ENCODE measurements at regions not wholly inside any gene's neighbourhood (a gene's known extent, or its start where the extent isn't known, plus 50 kb on each side); places are given as distances from the start of the nearest gene placed in this dataset.

DNA sequence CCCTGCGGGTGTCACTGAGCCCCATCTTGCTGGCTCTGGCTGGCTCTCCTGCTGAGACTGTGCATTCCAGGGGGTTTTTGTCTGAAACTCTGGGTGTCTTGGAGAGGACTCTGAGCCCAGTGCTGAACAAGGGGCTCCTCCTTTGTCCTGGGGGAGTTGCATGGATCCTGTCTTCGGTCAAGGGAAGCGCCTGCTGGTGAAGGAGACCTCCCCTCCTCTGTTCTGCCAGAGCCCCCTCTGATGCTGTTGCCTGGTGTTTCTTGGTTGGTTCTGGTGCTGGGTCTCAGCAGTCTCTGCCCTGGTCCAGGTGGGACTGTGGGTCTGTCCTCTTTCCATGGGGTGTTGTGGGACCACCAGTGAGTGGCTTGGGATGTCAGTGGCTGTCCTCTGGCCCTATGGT, 380.9 kb downstream of the TMEM121 start:
- H3K4me1 ChIP-seq (ENCODE audit: insufficient read depth, low read length) = no peaks in the 10 kb centered on the region
- FAIRE-seq = no peak
- H3K36me3 ChIP-seq (replicated peaks in 1 of 2; ENCODE audit: control insufficient read depth in 1 of 2, insufficient read depth in 2 of 2, low read length in 2 of 2) = no peaks in the 10 kb centered on the region
- no peak overlapping the region for H3K4me3 ChIP-seq (replicated peaks in 1 of 3; ENCODE audit: insufficient read depth in 1 of 3, low read depth in 2 of 3, low read length in 3 of 3)
- no peak for DNase-seq (ENCODE audit: low spot score)
- intact Hi-C loops (cut with micrococcal nuclease; ENCODE audit: unreplicated experiment) = no loop called here
- no peak overlapping the region for H3K27ac ChIP-seq (ENCODE audit: extremely low read length, insufficient read depth, low read length)
- no peaks in the 10 kb centered on the region for H3K79me2 ChIP-seq (ENCODE audit: insufficient read depth, low read length)
- TF ChIP-seq HMG20A (CRISPR knock-in tag; IDR thresholded peaks at IDR 0.05; ENCODE audit: borderline replicate concordance) = no peak
- TF ChIP-seq MXI1 (IDR thresholded peaks at IDR 0.05; ENCODE audit: borderline replicate concordance, low read depth, low read length) = no peak
- no peak for TF ChIP-seq TAF15 (IDR thresholded peaks at IDR 0.05; ENCODE audit: low read depth, low read length, poor library complexity, severe bottlenecking)
- POLR2A ChIA-PET = no interaction called here
- peaks cover 3 to 11% of the 10 kb centered on the region in 2 experiments; a peak in 4 of 5 replicates for H3K27me3 ChIP-seq (ENCODE audit: control insufficient read depth in 1 of 2, insufficient read depth in 2 of 2, low read length in 2 of 2)
- no peak overlapping the region for H3K9ac ChIP-seq (ENCODE audit: insufficient read depth, low read depth, low read length)
- no peak overlapping the region for H3K4me2 ChIP-seq (ENCODE audit: low read depth, low read length)
- H3K9me3 ChIP-seq (ENCODE audit: low read length) = no peaks in the 10 kb centered on the region
- H4K20me1 ChIP-seq (ENCODE audit: insufficient read depth, low read length) = 0 out of 2 replicates have a peak, but pooled peaks cover 2% of the 10 kb centered on the region
- BruUV-seq (replicated peaks) = no TSS peak
- no peak for ATAC-seq
- CTCF ChIA-PET (ENCODE audit: low intra/inter-chr PET ratio, low total read pairs) = no interaction called here
- H2AFZ ChIP-seq (ENCODE audit: low read length) = no peak overlapping the region
- in situ Hi-C loops (cut with HindIII; ENCODE audit: extremely low pct_ligation_motif_present, low pct_unique_long_range_greater_than_20kb) = no loop called here
- 10% methylated on average over 2 of the region's 3 CpGs for WGBS (ENCODE audit: low lambda C conversion rate)

DNA sequence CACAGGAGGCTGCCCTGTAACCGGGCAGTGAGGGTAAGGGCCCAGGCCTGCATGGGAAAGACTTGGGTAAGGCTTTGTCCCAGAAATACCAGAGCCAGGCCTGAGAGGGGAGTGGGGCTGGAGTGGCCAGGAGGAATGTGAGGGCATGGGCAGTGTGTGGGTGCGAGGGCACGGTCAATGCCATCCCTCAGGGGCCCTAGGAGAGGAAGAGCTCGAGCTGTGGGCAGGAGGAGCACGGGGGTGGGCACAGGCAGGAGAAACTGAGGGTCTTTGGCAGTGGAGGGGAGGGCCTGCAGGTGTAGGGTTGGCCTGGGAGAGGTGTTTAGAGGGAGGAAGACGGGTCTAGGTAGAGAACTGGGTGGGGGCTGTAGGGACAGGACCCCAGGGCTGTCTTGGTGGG, 381.6 kb downstream of the TMEM121 start:
- ChIA-PET POLR2A (no interaction called here), CTCF (ENCODE audit: low intra/inter-chr PET ratio, low total read pairs) (no interaction called here)
- Histone ChIP-seq H3K9me3 (ENCODE audit: low read length) (no peaks in the 10 kb centered on the region), H4K20me1 (ENCODE audit: insufficient read depth, low read length) (0 out of 2 replicates have a peak, but pooled peaks cover 2% of the 10 kb centered on the region), H2AFZ (ENCODE audit: low read length) (no peak overlapping the region), H3K4me3 (replicated peaks in 1 of 3; ENCODE audit: insufficient read depth in 1 of 3, low read depth in 2 of 3, low read length in 3 of 3) (no peak overlapping the region), H3K36me3 (replicated peaks in 1 of 2; ENCODE audit: control insufficient read depth in 1 of 2, insufficient read depth in 2 of 2, low read length in 2 of 2) (no peaks in the 10 kb centered on the region), H3K27ac (ENCODE audit: extremely low read length, insufficient read depth, low read length) (no peak overlapping the region), H3K4me1 (ENCODE audit: insufficient read depth, low read length) (no peaks in the 10 kb centered on the region), H3K9ac (ENCODE audit: insufficient read depth, low read depth, low read length) (no peak overlapping the region), H3K79me2 (ENCODE audit: insufficient read depth, low read length) (no peaks in the 10 kb centered on the region), H3K27me3 (ENCODE audit: control insufficient read depth in 1 of 2, insufficient read depth in 2 of 2, low read length in 2 of 2) (peaks cover 5 to 11% of the 10 kb centered on the region in 2 experiments; a peak in 4 of 5 replicates), H3K4me2 (ENCODE audit: low read depth, low read length) (no peak overlapping the region)
- WGBS (ENCODE audit: low lambda C conversion rate) = 4% methylated on average over 5 of the region's 6 CpGs
- intact Hi-C loops (cut with micrococcal nuclease; ENCODE audit: unreplicated experiment) = no loop called here
- no peak for TF ChIP-seq ZFYVE20 (CRISPR knock-in tag; IDR thresholded peaks at IDR 0.05; ENCODE audit: borderline replicate concordance, low read depth)
- no peak for TF ChIP-seq ZNF7 (CRISPR knock-in tag; IDR thresholded peaks at IDR 0.05)
- TF ChIP-seq HOXA5 (CRISPR knock-in tag; IDR thresholded peaks at IDR 0.05) = no peak
- no TSS peak for BruUV-seq (replicated peaks)
- DNase-seq (ENCODE audit: low spot score) (no peak), FAIRE-seq (no peak), ATAC-seq (no peak)
- in situ Hi-C loops (cut with HindIII; ENCODE audit: extremely low pct_ligation_motif_present, low pct_unique_long_range_greater_than_20kb) = no loop called here

Measured in HepG2 (cell line).